Kidney (tissue), 10 donors: ENCODE measurements at regions not wholly inside any gene's neighbourhood (a gene's known extent, or its start where the extent isn't known, plus 50 kb on each side); places are given as distances from the start of the nearest gene placed in this dataset.
A peak's percentile ranks its signal among the peaks of the same experiment; 100 is the strongest.
"Not testable (repeated sequence)": the region's sequence is repeated elsewhere in the genome, so short reads cannot be mapped to it uniquely, and the experiment has no call there.

Source experiments
- DNase-seq, 5 donors: peaks; one replicate each; pipeline ENCODE4 v3.0.0-alpha.2; 2013 to 2020
- FAIRE-seq: peaks from 2 replicates; lab custom pipeline; 2012; peaks lifted over from hg19 to GRCh38; lab: Jason Lieb, UNC
- H3K27ac ChIP-seq, 2 donors: one replicate each; pipeline ENCODE4 v1.7.0; 2013; ENCODE audit warnings: low read depth in 2 of 2, low read length in 2 of 2, inconsistent platforms in 1 of 2
- H3K27me3 ChIP-seq: one replicate; pipeline ENCODE4 v1.7.1; 2013; ENCODE audit warnings: low read length, inconsistent platforms; ENCODE audit not compliant: control insufficient read depth, insufficient read depth
- H3K36me3 ChIP-seq, 3 donors: one replicate each; pipeline versions ENCODE4 v1.7.0 to v1.7.1; 2013; ENCODE audit warnings: low read length in 3 of 3, control low read depth in 1 of 3, inconsistent platforms in 1 of 3; ENCODE audit not compliant: insufficient read depth in 3 of 3, control insufficient read depth in 2 of 3
- H3K4me1 ChIP-seq, 3 donors: one replicate each; pipeline versions ENCODE4 v1.7.0 to v1.7.1; 2013; ENCODE audit warnings: low read length in 3 of 3, inconsistent platforms in 1 of 3, low read depth in 1 of 3; ENCODE audit not compliant: control insufficient read depth in 2 of 3, insufficient read depth in 2 of 3
- H3K4me3 ChIP-seq, 3 donors: one replicate each; pipeline versions ENCODE4 v1.7.0 to v1.8.1; 2013; ENCODE audit warnings: low read length in 3 of 3, control low read depth in 1 of 3, inconsistent platforms in 1 of 3
- H3K9ac ChIP-seq, 3 donors: one replicate each; pipeline versions ENCODE4 v1.7.0 to v1.7.1; 2013; ENCODE audit warnings: low read length in 3 of 3, control low read depth in 1 of 3, inconsistent platforms in 1 of 3
- H3K9me3 ChIP-seq, 3 donors: one replicate each; pipeline versions ENCODE4 v1.7.0 to v1.7.1; 2013; ENCODE audit warnings: low read length in 3 of 3, control low read depth in 1 of 3, inconsistent platforms in 1 of 3; ENCODE audit not compliant: control insufficient read depth in 2 of 3, insufficient read depth in 1 of 3
- intact Hi-C: fragments of 100-400 bp; cut with DNase I; formaldehyde crosslinking; loops from one replicate; pipeline ENCODE4 v1.11.1; 2022
- donor health status: control.
- donor health status: control.
- donor health status: DM: yes; HTN: yes; CAD: no.
- donor health status: Normal renal cell carcinoma (clear cell type).

DNA sequence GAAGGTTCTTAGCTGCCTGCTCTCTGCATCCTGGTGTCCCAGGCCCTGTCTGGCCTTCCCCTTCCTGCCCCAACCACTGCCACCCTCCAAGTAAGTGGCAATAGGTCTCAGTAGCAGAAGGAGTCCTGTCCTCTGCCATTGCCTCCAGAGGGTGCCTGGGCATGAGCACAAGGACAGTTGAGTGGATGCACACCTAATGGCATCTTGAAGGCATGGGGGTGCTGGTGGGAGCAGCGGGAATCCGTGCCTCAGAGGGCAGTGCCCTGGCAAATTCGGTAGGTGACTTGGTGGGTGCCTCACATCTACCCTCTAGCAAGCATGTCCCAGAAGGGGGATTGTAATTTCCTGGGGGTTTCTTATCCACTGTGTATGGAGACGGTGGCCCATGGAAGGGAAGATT, 182.8 kb upstream of the POMZP3 start:
- FAIRE-seq, H3K27ac ChIP-seq, H3K4me3 ChIP-seq, H3K4me1 ChIP-seq, H3K36me3 ChIP-seq, H3K9me3 ChIP-seq, intact Hi-C loops, H3K9ac ChIP-seq, H3K27me3 ChIP-seq: not testable (repeated sequence)
- DNase-seq: peak in 1 of 5 donors; percentile 58

DNA sequence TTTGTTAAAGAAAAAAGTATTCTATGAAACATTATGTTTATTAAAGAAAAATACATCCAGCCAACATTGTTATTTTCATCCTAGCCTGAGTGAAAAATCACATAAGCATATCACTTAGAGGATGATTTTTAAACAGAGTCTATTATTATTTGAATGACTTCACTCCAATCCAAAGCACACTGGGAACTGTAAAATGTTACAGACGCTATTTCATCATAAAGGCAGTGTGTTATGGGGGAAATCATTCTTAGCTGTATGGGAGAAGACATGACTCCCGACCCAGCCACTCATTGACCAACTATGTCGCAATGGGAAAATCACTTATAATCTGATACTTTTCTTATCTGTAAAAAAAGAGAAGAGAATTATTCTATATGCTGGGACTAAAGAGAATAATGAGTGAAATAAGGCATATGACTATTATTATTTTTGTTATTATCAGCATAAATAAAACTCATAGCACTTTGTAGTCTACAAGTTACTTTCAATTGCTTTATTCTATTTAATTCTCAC, 180.6 kb upstream of the POMZP3 start:
- H3K36me3 ChIP-seq, H3K9me3 ChIP-seq, H3K27ac ChIP-seq, intact Hi-C loops, H3K4me1 ChIP-seq, H3K27me3 ChIP-seq, H3K9ac ChIP-seq, H3K4me3 ChIP-seq, DNase-seq: not testable (repeated sequence)
- FAIRE-seq: peak; percentile 49

DNA sequence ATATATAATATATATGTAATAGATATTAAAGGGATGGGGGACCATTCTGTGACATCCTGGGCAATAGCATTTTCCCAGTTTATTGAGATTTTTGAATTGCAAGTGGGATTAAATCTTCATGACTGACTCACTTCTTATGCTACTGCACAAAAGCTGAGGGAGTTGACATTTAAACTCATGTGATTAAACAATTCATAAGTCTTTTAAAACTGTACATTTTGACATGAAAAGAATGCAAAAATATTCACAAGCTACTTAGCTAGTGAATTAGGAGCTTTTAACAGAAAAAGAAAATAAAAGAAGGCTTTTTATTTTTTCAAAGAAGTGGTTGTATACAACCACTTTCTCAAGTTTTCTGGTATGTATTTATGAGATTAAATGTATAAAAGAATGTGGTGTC, 179.4 kb upstream of the POMZP3 start:
- H3K36me3 ChIP-seq, H3K9me3 ChIP-seq, H3K4me3 ChIP-seq, intact Hi-C loops, FAIRE-seq, DNase-seq, H3K27me3 ChIP-seq, H3K4me1 ChIP-seq, H3K9ac ChIP-seq, H3K27ac ChIP-seq: not testable (repeated sequence)

DNA sequence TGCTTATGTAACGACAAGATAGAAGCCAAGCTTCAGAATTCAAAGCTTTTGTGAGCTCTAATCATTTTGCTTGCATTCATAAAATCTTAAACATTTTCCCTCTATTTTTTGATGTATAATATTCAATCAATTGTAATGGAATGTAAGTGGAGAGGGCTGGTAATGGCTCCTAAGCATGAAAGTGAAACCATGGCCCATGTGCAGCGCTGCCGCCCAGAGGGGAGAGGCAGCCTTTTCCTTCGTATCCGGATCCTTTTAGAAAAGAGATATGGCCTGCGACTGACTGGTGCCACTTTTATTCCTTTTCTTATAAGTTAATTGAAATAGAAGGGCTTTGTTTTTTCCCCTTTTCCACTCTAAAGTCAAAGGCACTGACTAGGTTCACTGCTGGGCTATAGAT, 178.9 kb upstream of the POMZP3 start:
- H3K9me3 ChIP-seq, FAIRE-seq, H3K27ac ChIP-seq, H3K4me1 ChIP-seq, intact Hi-C loops, H3K9ac ChIP-seq, H3K36me3 ChIP-seq, H3K27me3 ChIP-seq, H3K4me3 ChIP-seq, DNase-seq: not testable (repeated sequence)

DNA sequence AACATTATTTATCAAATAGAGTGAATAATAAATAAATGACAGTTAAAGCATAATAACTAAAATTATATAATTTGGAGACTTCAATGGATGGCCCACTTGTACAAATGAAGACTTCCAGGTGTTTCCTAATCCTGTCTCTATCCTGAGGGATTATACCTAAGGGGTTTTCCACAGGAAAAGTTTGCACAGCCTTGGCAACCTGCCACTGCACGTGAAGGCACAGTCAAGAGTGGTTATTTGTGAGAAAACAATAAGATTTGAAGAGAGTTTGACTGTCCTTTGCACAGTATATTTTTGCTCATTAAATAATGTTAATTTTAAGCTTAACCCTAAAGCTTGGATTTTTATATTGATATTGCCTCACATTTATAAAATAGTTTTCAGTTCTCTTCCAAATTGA, 178.2 kb upstream of the POMZP3 start:
- H3K36me3 ChIP-seq, H3K9me3 ChIP-seq, H3K4me3 ChIP-seq, DNase-seq, intact Hi-C loops, H3K27ac ChIP-seq, H3K27me3 ChIP-seq, H3K9ac ChIP-seq, H3K4me1 ChIP-seq: not testable (repeated sequence)
- FAIRE-seq: peak; percentile 8

DNA sequence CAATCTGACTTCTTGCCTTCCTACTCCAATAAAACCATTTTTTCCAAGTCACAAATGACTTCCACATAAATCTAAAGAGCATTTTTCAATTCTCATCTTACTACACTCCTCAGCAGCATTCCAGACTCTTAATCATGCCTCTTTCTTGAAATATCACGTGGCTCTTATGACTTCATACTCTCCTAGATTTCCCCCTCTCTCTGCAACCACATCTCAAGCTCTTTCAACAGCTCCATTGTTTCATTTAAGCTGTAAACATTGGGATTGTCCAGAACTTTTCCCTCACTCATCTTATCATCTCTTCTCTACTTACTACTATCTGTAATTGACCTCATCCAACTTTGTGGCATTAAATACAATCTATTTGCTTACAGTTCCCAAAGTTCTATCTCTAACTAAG, 170.6 kb upstream of the POMZP3 start:
- H3K4me3 ChIP-seq, H3K36me3 ChIP-seq, FAIRE-seq, H3K27me3 ChIP-seq, H3K27ac ChIP-seq, intact Hi-C loops, H3K9ac ChIP-seq, DNase-seq, H3K4me1 ChIP-seq, H3K9me3 ChIP-seq: not testable (repeated sequence)

- H3K4me3 ChIP-seq, intact Hi-C loops, FAIRE-seq, H3K4me1 ChIP-seq, H3K27me3 ChIP-seq, H3K36me3 ChIP-seq, H3K9me3 ChIP-seq, H3K9ac ChIP-seq, DNase-seq, H3K27ac ChIP-seq: not testable (repeated sequence)
These were observed 153.6 kb upstream of the POMZP3 start for GRCh38 chr7:76780693-76781092.

DNA sequence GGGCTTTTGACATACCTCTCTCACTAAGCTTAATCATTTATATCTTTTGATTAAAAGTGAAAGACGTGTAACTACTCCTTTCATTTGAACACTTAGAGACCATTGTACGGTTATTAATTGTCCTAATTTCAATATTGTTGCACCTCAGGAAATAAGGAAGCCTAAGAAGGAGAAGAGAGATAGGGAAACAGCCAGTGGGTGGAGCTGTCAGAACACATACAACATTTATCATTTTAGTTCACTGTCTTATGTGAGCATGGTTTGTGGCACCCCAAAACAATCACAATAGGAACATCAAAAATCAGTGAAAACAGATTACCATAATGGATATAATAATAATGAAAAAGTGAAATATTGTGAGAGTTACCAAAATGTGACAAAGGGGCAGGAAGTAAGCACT, 147.2 kb upstream of the POMZP3 start:
- H3K36me3 ChIP-seq, H3K27ac ChIP-seq, H3K27me3 ChIP-seq, H3K9ac ChIP-seq, intact Hi-C loops, H3K4me1 ChIP-seq, H3K9me3 ChIP-seq, H3K4me3 ChIP-seq, DNase-seq: not testable (repeated sequence)
- FAIRE-seq: peak; percentile 57

- H3K27ac ChIP-seq, H3K4me1 ChIP-seq, H3K9ac ChIP-seq, H3K36me3 ChIP-seq, DNase-seq, FAIRE-seq, H3K4me3 ChIP-seq, intact Hi-C loops, H3K9me3 ChIP-seq, H3K27me3 ChIP-seq: not testable (repeated sequence)
These were observed 144.9 kb upstream of the POMZP3 start for GRCh38 chr7:76771980-76772379.
